ENCODE measurements at regions not wholly inside any gene's neighbourhood (a gene's known extent, or its start where the extent isn't known, plus 50 kb on each side); places are given as distances from the start of the nearest gene placed in this dataset.

- Histone ChIP-seq H4K20me1 (ENCODE audit: control insufficient read depth, insufficient read depth, low read length, poor library complexity, severe bottlenecking) (no peaks in the 10 kb centered on the region), H3K4me1 (ENCODE audit: control insufficient read depth in 2 of 2, insufficient read depth in 2 of 2, low read length in 2 of 2) (no peaks in the 10 kb centered on the region), H3K36me3 (replicated peaks in 1 of 2; ENCODE audit: control extremely low read depth in 1 of 2, control insufficient read depth in 1 of 2, extremely low read depth in 1 of 2, insufficient read depth in 2 of 2, low read length in 1 of 2) (no peaks in the 10 kb centered on the region), H3K9ac (ENCODE audit: low read length) (no peak overlapping the region), H3K4me3 (ENCODE audit: control extremely low read depth in 1 of 5, extremely low read depth in 1 of 5, insufficient read depth in 1 of 5, low read depth in 2 of 5, low read length in 4 of 5) (no peak overlapping the region), H3K27ac (ENCODE audit: low read length in 2 of 2) (no peak overlapping the region), H2AFZ (ENCODE audit: insufficient read depth, low read depth, low read length, poor library complexity, severe bottlenecking) (no peak overlapping the region), H3K79me2 (ENCODE audit: control insufficient read depth, insufficient read depth, low read length) (no peaks in the 10 kb centered on the region), H3K4me2 (replicated peaks; ENCODE audit: low read depth, low read length, poor library complexity, severe bottlenecking) (no peak overlapping the region), H3K27me3 (replicated peaks in 1 of 4; ENCODE audit: control extremely low read depth in 1 of 4, control insufficient read depth in 3 of 4, insufficient read depth in 4 of 4, low read length in 3 of 4) (peaks cover 0 to 6% (median 0%) of the 10 kb centered on the region in 4 experiments), H3K9me3 (ENCODE audit: control extremely low read depth in 1 of 3, control insufficient read depth in 2 of 3, insufficient read depth in 1 of 3, low read length in 2 of 3) (no peaks in the 10 kb centered on the region)
- Mint-ChIP-seq H3K4me1 (no peaks in the 10 kb centered on the region), H3K27me3 (peaks cover 10% of the 10 kb centered on the region), H3K9me3 (ENCODE audit: insufficient read depth) (no peaks in the 10 kb centered on the region), H3K4me3 (no peak overlapping the region), H3K27ac (no peak overlapping the region)
- POLR2A ChIA-PET, result no interaction called here
- no peak for TF ChIP-seq CTCF (IDR thresholded peaks at IDR 0.05)
- TF ChIP-seq EZH2 (IDR thresholded peaks at IDR 0.05; ENCODE audit: borderline replicate concordance, insufficient read depth, low read depth, low read length, poor library complexity, severe bottlenecking), result no peak
- intact Hi-C loops (cut with micrococcal nuclease), result no loop called here
- WGBS (ENCODE audit: insufficient coverage), result 88% methylated on average over 8 of the region's 8 CpGs
- DNase-seq, result no peak
- CTCF ChIA-PET, result no interaction called here
- no peak for ATAC-seq (ENCODE audit: low read depth)
Measured at GRCh38 chr10:78730754-78731153, 338.0 kb upstream of the ZMIZ1 start.

GRCh38 chr10:78731675-78732074 lies 337.1 kb upstream of the ZMIZ1 start:
- Mint-ChIP-seq H3K27me3 (peaks cover 14% of the 10 kb centered on the region), H3K9me3 (ENCODE audit: insufficient read depth) (no peaks in the 10 kb centered on the region), H3K4me1 (no peaks in the 10 kb centered on the region), H3K27ac (no peak overlapping the region), H3K4me3 (no peak overlapping the region)
- Histone ChIP-seq H3K79me2 (ENCODE audit: control insufficient read depth, insufficient read depth, low read length) (no peaks in the 10 kb centered on the region), H3K4me1 (ENCODE audit: control insufficient read depth in 2 of 2, insufficient read depth in 2 of 2, low read length in 2 of 2) (no peaks in the 10 kb centered on the region), H3K27me3 (replicated peaks in 1 of 4; ENCODE audit: control extremely low read depth in 1 of 4, control insufficient read depth in 3 of 4, insufficient read depth in 4 of 4, low read length in 3 of 4) (peaks cover 0 to 6% (median 0%) of the 10 kb centered on the region in 4 experiments), H3K9me3 (ENCODE audit: control extremely low read depth in 1 of 3, control insufficient read depth in 2 of 3, insufficient read depth in 1 of 3, low read length in 2 of 3) (no peaks in the 10 kb centered on the region), H3K27ac (ENCODE audit: low read length in 2 of 2) (no peak overlapping the region), H2AFZ (ENCODE audit: insufficient read depth, low read depth, low read length, poor library complexity, severe bottlenecking) (no peak overlapping the region), H3K9ac (ENCODE audit: low read length) (no peak overlapping the region), H3K4me2 (replicated peaks; ENCODE audit: low read depth, low read length, poor library complexity, severe bottlenecking) (no peak overlapping the region), H3K4me3 (ENCODE audit: control extremely low read depth in 1 of 5, extremely low read depth in 1 of 5, insufficient read depth in 1 of 5, low read depth in 2 of 5, low read length in 4 of 5) (no peak overlapping the region), H4K20me1 (ENCODE audit: control insufficient read depth, insufficient read depth, low read length, poor library complexity, severe bottlenecking) (no peaks in the 10 kb centered on the region), H3K36me3 (replicated peaks in 1 of 2; ENCODE audit: control extremely low read depth in 1 of 2, control insufficient read depth in 1 of 2, extremely low read depth in 1 of 2, insufficient read depth in 2 of 2, low read length in 1 of 2) (no peaks in the 10 kb centered on the region)
- WGBS (ENCODE audit: insufficient coverage), result 94% methylated on average over 3 of the region's 3 CpGs
- intact Hi-C loops (cut with micrococcal nuclease), result no loop called here
- ATAC-seq (ENCODE audit: low read depth), result no peak
- POLR2A ChIA-PET, result no interaction called here
- CTCF ChIA-PET, result no interaction called here
- TF ChIP-seq CTCF (IDR thresholded peaks at IDR 0.05) (no peak), EZH2 (IDR thresholded peaks at IDR 0.05; ENCODE audit: borderline replicate concordance, insufficient read depth, low read depth, low read length, poor library complexity, severe bottlenecking) (no peak)
- DNase-seq, result no peak
